Thyroid gland (tissue), 4 donors: ENCODE measurements at regions not wholly inside any gene's neighbourhood (a gene's known extent, or its start where the extent isn't known, plus 50 kb on each side); places are given as distances from the start of the nearest gene placed in this dataset.

ENCODE experiments used
- POLR2A ChIP-seq, 2 donors: fragments of 450-650 bp; IDR thresholded peaks; one replicate each; pipeline ENCODE4 v1.6.1; 2017; ENCODE audit warnings: antibody characterized with exemption in 2 of 2, mild to moderate bottlenecking in 2 of 2, moderate library complexity in 1 of 2
- TF ChIP-seq, protein P1 (sequence below), 6 experiments: fragments of 200-600 bp in 3 of 6; fragments of 450-650 bp in 3 of 6; sonication (generic) in 3 of 6; IDR thresholded peaks; one replicate each; pipeline ENCODE4 v1.5.1; 2016 to 2019; ENCODE audit warnings: antibody characterized with exemption in 6 of 6, mild to moderate bottlenecking in 2 of 6, inconsistent platforms in 1 of 6, moderate library complexity in 1 of 6

DNA sequence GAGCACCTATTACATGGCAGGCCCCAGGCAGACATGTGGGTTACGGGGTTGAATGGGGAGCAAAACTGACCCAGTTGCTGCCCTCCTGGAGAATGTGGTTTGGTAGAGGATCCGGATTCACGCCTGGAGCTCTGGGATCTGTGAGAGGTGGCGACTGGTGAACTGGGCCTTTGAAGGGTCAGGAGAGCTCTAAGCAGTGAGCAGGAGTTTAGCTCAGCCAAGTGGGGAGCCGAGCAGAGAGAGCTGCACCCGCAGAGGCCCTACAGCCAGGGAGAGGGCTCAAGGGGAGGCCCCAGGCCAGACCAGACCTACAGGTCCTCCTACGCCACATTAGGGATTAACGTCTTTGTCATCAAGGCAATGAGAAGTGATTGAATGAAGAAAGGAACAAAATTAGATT, 179.8 kb upstream of the TLE3 start:
- TF ChIP-seq POLR2A (IDR thresholded peaks at IDR 0.05): no peak
- TF ChIP-seq, protein P1, sequence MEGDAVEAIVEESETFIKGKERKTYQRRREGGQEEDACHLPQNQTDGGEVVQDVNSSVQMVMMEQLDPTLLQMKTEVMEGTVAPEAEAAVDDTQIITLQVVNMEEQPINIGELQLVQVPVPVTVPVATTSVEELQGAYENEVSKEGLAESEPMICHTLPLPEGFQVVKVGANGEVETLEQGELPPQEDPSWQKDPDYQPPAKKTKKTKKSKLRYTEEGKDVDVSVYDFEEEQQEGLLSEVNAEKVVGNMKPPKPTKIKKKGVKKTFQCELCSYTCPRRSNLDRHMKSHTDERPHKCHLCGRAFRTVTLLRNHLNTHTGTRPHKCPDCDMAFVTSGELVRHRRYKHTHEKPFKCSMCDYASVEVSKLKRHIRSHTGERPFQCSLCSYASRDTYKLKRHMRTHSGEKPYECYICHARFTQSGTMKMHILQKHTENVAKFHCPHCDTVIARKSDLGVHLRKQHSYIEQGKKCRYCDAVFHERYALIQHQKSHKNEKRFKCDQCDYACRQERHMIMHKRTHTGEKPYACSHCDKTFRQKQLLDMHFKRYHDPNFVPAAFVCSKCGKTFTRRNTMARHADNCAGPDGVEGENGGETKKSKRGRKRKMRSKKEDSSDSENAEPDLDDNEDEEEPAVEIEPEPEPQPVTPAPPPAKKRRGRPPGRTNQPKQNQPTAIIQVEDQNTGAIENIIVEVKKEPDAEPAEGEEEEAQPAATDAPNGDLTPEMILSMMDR (IDR thresholded peaks at IDR 0.05): no peak
